Fibroblast of pulmonary artery (primary cell): ENCODE measurements at regions not wholly inside any gene's neighbourhood (a gene's known extent, or its start where the extent isn't known, plus 50 kb on each side); places are given as distances from the start of the nearest gene placed in this dataset.
A peak's percentile ranks its signal among the peaks of the same experiment; 100 is the strongest.
"Not testable (repeated sequence)": the region's sequence is repeated elsewhere in the genome, so short reads cannot be mapped to it uniquely, and the experiment has no call there.

Experiments used
- DNase-seq: peaks from one replicate; pipeline ENCODE4 v3.0.0-alpha.2; 2010; ENCODE audit warnings: low read depth
- H3K4me3 ChIP-seq: replicated peaks from 2 replicates; pipeline ENCODE4 v1.5.1; 2011; ENCODE audit warnings: low read depth, mild to moderate bottlenecking, control low read depth, low read length, moderate library complexity
- TF ChIP-seq, protein P1 (sequence below): IDR thresholded peaks from 2 replicates; pipeline ENCODE4 v1.5.1; 2011; ENCODE audit warnings: mild to moderate bottlenecking, control low read depth, low read length, inconsistent platforms; ENCODE audit errors: missing control alignments

DNA sequence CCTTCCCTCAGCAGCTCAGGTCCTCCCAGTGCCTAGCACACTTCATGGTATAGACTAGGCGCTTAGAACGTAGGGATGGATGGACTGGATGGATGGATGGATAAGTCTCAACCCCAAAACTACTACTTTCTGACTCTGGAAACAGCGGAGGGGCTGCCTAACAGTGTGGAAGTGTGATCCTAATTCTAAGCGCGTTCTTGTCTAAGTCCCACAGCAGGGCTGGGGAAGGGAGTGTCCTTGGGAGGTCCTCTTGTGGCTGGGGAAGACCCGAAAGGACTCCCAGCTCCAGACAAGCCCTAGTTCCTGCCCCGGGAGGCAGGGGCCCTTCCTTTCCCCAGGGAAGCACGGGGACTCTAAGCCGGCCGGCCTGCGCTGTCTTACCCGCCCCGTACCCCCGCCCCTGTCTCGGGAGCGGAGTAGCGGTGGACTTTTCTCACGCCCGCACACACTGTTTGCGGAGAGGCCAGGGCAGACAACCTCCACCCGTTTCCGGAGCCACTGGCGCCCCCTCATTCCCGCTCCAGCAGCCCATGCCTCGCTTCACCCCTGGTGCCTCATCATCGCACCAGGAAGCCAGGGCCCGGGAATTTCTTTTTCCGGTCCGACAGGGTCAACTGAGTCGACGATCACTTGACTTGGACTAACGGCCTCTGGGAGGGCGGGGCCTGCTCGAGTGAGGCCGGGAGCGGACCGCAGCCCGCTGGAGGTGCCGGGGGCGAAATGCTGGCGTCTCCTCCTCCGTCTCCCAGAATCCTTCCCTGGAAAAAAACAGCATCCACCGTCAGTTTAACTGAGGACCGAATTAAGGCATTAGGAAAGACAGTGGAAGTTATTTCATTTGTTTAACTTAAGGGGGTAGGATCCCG is 133.3 kb downstream of the TBC1D2B start:
- H3K4me3 ChIP-seq: peak overlapping the region; percentile 39
- TF ChIP-seq, protein P1, sequence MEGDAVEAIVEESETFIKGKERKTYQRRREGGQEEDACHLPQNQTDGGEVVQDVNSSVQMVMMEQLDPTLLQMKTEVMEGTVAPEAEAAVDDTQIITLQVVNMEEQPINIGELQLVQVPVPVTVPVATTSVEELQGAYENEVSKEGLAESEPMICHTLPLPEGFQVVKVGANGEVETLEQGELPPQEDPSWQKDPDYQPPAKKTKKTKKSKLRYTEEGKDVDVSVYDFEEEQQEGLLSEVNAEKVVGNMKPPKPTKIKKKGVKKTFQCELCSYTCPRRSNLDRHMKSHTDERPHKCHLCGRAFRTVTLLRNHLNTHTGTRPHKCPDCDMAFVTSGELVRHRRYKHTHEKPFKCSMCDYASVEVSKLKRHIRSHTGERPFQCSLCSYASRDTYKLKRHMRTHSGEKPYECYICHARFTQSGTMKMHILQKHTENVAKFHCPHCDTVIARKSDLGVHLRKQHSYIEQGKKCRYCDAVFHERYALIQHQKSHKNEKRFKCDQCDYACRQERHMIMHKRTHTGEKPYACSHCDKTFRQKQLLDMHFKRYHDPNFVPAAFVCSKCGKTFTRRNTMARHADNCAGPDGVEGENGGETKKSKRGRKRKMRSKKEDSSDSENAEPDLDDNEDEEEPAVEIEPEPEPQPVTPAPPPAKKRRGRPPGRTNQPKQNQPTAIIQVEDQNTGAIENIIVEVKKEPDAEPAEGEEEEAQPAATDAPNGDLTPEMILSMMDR: no peak
- DNase-seq: peak; percentile 77

DNA sequence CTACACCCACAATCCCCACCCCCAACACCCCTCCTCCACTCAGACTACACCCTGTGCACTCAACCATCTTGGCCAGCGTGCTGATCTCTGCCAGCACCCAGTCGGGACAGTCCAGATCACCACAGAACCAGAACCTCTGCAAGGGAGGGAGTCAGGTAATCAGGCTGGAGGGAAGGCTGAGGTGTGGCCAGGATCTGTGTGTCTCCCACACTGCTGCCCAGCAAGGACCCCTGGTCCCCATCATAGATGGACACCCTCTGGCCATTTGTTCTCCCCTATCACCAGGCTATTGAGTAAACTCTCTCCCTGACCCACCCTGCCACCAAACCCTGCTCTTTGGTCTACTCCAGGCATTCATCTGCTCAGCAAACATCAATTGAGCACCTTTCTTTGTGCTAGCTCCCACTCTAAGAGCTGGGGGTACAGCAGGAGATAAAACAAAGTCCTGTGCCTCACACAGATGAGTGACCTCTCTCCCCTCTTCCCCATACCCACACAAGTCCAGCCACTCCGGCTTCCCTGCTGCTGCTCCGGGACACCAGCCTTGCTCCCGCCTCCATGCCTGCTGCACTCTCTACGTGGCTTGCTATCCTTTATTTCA is 134.8 kb downstream of the TBC1D2B start:
- no peak overlapping the region for H3K4me3 ChIP-seq
- DNase-seq: no peak
- TF ChIP-seq, protein P1: no peak

DNA sequence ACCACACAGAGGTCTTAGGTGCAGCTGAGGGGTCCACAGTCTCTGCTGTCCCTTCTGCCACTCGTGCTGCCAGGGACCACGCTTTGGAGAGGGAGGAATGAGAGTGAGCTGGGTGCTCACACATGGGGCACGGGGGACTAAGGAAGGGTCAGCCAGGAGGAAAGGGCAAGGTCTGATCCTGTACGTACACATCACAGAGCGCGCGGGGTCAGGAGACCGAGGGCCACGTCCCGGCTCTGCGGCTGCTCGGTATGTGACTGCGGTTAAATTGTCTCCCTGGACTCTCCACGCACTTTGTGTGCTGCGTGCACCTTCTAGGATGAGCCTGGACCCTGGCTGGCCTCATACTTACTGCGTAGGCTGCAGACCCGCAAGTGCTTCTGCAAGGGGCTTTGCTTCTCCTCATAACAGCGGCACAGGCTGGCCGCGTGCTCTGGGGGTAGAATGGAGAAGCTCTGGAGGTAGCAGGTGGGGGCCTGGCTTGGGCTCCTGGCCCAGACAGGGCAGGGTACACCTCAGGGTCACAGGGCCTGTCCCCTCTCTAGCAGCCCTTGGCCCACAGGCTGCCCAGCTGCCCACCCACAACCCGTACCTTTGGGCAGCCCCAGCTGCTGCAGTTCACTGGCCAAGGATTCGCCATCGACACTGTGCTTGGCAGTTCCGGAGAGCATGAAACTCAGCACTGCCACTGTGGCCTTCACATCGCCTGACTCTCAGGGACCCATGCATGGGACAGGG is 136.3 kb downstream of the TBC1D2B start:
- H3K4me3 ChIP-seq: not testable (repeated sequence)

DNA sequence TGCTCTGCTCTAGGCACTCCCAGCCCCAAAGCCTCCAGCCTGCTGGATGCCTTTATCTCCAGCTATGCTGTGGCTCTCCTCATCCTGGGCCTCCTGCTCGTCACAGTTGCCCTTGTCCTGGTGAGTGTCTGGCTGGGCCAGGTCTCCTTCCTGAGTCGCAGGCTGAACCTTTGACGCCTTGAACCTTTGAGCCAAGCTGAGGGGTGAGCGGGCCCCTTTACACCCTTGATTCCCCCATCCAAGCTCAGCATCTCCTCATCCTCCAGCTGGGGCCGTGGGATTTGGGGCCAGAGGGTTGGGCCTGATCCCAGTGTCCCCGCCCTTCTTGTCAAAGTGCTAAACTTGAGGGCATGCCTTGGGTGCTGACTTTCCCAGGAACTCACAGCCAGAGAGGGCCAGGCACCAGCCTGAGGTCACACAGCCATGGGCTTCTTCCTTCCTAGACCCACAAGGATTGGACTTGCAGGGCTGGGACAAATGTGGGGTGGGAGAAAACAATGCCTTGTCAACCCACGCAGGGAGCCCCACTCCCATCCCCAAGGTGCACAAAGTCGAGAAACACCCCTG is 137.0 kb downstream of the TBC1D2B start:
- DNase-seq: no peak
- H3K4me3 ChIP-seq: no peak overlapping the region
- TF ChIP-seq, protein P1: no peak

More for the DNA sequence above, 136.3 kb downstream of the TBC1D2B start:
- not testable (repeated sequence) for DNase-seq

DNA sequence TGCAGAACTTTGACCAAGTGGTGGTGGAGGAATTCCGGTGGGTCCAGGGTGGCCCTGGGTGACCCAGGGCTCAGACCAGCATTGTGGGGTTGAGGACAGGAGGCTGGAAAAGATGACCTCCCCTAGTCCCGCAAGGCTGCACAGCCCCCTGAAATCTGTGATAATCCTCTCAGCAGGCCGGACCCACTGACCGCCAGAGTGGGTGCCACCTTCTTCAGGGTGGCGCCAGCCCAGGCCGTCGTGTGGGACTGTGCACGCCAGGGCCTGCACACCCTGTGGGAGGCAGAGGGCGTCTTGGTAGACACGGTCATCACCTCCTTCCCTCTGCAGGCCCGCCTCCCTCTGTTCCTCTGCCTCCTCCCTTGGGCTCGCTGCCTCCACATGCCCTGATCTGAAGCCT is 137.7 kb downstream of the TBC1D2B start:
- TF ChIP-seq, protein P1: no peak
- no peak for DNase-seq

DNA sequence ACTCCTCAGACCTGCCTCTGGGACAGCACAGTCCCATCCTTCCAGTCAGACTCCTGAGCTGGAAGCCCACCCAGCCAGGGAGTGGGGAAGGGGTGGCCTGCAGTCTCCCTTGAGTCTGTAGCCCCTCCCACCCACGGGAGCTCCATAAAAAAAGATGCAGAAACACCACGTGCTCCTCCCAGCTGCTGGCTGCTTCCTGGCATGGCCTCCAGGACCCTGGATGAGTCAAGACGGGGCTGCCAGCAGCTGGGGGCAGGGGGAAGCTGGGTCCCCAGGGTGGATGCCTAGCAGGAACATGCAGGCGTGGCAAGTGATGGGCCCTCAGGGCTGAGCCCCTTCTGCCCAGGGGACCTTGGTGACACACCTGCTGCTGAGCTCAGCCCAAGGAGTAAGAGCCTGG is 138.5 kb downstream of the TBC1D2B start:
- peak; percentile 18 for DNase-seq

More for the DNA sequence above, 137.7 kb downstream of the TBC1D2B start:
- no peak overlapping the region for H3K4me3 ChIP-seq

DNA sequence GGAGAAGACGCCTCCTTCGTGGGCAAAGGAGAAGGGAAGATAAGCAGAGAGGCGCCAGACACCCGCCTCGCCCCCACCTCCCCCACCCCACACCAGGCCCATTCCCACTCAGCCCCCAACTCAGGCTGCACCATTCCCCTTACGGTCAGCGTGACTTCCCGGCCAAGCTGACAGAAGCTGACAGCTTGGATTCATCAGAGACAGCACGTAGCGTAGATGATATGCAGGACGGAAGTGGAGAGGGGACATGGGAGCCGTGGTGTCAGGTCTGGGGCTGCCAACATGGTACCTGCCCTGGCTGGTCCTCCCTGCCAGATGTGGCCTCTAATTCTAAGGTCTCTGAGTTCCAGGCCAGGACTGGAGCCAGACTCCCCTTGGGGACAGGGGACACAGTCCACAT is 139.0 kb downstream of the TBC1D2B start:
- not testable (repeated sequence) for H3K4me3 ChIP-seq, DNase-seq

More for the DNA sequence above, 138.5 kb downstream of the TBC1D2B start:
- H3K4me3 ChIP-seq: not testable (repeated sequence)

DNA sequence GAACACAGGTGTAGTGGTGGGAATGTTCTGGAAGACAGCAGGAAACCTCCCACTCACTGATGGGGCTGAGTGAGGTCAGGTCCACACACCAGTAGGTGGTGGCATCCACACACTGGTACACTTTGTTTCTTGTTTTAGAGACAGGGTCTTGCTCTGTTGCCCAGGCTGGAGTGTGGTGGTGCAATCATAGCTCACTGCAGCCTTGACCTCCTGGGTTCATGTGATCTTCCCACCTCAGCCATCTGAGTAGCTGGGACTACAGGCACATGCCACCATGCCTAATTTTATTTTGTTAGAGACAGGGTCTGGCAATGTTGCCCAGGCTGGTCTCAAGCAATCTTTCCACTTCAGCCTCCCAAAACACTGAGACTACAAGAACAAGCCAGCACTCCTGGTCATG is 140.9 kb downstream of the TBC1D2B start:
- H3K4me3 ChIP-seq, DNase-seq: not testable (repeated sequence)

DNA sequence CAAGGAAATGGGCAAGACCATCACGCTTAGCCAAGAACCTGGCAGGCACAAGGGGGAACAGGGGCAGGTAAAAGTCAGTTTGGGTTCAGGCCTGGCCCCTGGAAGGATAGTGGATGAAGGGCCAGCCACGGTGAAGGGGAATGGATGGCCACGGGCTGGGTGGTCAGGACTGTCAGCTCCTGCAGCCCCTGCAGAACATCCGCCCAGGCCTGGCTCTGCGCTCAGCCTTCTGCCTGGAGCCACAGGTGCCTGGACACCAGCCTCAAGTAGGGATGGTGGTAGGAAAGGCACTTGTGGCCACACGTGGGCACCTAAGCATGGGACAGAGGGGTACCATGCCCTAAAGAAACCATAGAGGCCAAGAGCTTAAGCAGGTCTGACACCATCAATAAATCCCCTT is 143.0 kb downstream of the TBC1D2B start:
- H3K4me3 ChIP-seq, DNase-seq: not testable (repeated sequence)

DNA sequence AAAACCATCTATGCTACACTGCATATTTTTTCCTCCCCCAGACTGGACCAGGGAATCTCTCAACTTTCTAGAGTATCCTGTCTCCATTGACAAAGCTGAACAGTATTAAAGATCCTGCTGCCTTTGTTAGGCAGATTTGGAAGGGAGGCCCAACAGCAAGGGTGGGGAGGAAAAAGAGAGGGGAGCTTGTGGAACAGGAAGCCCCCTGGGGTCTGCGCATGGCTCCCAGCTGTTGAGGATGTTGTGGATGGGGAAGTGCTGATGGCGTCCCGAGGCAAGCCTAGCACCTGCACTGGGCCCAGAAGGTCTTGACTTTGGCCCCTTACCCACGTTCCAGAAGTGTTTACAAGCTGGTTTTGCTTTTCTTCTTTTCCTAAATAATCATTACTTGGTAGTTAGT is 146.6 kb downstream of the TBC1D2B start:
- not testable (repeated sequence) for DNase-seq, H3K4me3 ChIP-seq

DNA sequence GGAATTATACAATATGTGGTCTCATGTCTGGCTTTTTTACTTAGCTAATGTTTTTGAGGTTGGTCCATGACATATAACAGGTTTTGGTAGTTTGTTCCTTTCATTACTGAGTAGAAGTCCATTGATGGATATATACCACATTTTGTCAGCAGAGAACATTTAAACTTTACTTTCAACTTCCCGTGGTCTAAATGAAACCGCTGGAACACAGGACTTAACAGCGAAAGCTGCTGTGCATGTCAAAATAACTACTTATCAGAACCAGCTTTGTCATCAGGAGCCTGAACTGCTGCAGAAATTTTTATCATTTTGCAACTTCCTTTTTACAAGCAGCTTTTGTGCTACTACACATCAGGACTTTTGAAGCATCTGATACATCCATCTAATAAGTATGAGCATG is 147.0 kb downstream of the TBC1D2B start:
- H3K4me3 ChIP-seq: not testable (repeated sequence)
- peak; percentile 11 for DNase-seq

DNA sequence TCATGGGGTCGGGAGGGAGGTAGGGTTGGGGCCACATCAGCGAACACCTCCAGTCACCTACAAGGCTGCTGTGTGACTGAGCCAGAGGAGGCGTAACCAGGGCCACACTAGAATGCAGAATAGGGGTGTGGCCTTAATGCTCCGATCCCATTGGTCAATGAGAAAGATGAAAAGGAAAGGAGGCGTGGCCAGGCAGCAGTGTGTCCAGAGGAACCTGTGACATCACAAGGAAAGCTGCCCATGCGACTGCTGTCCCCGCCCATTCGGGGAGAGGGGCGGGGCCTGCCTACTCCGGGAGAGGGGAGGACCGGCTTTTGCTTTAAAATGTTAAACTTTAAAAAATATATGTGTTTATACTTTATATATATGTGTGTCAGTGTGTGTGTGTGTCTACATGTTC is 150.7 kb downstream of the TBC1D2B start:
- not testable (repeated sequence) for DNase-seq, H3K4me3 ChIP-seq

DNA sequence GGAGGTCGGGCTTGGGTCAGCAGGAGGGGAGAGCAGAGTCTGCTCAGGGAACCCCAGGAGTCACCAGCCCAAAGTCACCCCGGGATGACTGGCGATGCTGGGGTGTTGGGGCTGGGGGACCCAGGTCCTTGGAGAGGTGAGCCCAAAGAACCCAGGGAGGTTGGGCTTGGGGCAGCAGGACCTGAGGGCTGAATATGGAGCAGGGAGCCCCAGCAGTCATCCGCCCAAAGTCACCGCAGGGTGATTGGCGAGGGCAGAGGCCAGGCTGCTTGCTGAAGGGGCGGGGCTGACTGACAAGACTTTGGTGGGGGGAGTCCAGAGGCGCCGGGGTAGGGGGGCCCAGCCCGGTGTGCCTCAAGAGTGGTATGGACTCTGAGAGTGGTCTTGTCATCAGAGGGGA is 151.2 kb downstream of the TBC1D2B start:
- not testable (repeated sequence) for DNase-seq, H3K4me3 ChIP-seq
